PC-9 (cell line): ENCODE measurements at regions not wholly inside any gene's neighbourhood (a gene's known extent, or its start where the extent isn't known, plus 50 kb on each side); places are given as distances from the start of the nearest gene placed in this dataset.

Experiments
- BruUV-seq: library from RNA; stranded (reverse); fragments of 400-500 nt; replicated peaks from 2 replicates; lab custom pipeline; 2021; lab: Mats Ljungman, UMichigan
- CTCF ChIA-PET: fragments of 300-600 bp; sonication (Branson Sonifier 250); formaldehyde crosslinking; loops from one replicate; lab custom pipeline; 2022; ENCODE audit warnings: antibody characterized with exemption; lab: Charles Lee
- POLR2A ChIA-PET: fragments of 300-600 bp; sonication (Branson Sonifier 250); formaldehyde crosslinking; loops from one replicate; lab custom pipeline; 2022; ENCODE audit warnings: antibody characterized with exemption; ENCODE audit not compliant: unreplicated experiment; lab: Charles Lee
- DNase-seq, 2 experiments: peaks; one replicate each; pipeline versions ENCODE4 v3.0.0 to v3.0.0-alpha.2; 2015 to 2022; ENCODE audit warnings: mixed read lengths in 1 of 2
- H2AFZ ChIP-seq: fragments of 200-600 bp; sonication (generic); 2 replicates; pipeline ENCODE4 v1.8.1; 2017; ENCODE audit warnings: antibody characterized with exemption
- H3F3A ChIP-seq: fragments of 200-600 bp; sonication (generic); 2 replicates; pipeline ENCODE4 v1.8.1; 2017; ENCODE audit warnings: antibody characterized with exemption, mild to moderate bottlenecking, low read depth; ENCODE audit not compliant: insufficient read depth
- H3K27ac ChIP-seq: fragments of 200-600 bp; sonication (generic); 2 replicates; pipeline ENCODE4 v1.6.1; 2016; ENCODE audit warnings: mixed run types
- H3K27me3 ChIP-seq: fragments of 200-600 bp; sonication (generic); 2 replicates; pipeline ENCODE4 v1.6.1; 2016; ENCODE audit warnings: low read depth, mixed run types; ENCODE audit not compliant: insufficient read depth
- H3K36me3 ChIP-seq: fragments of 200-600 bp; sonication (generic); 2 replicates; pipeline ENCODE4 v1.6.1; 2016; ENCODE audit warnings: low read depth, mixed run types
- H3K4me1 ChIP-seq: fragments of 200-600 bp; sonication (generic); replicated peaks from 2 replicates; pipeline ENCODE4 v1.6.1; 2016; ENCODE audit warnings: mixed run types; ENCODE audit not compliant: insufficient read depth
- H3K4me2 ChIP-seq: fragments of 200-600 bp; sonication (generic); 2 replicates; pipeline ENCODE4 v1.6.1; 2017; ENCODE audit warnings: mixed run types
- H3K4me3 ChIP-seq: fragments of 200-600 bp; sonication (generic); 2 replicates; pipeline ENCODE4 v1.6.1; 2016; ENCODE audit warnings: mixed run types
- H3K79me2 ChIP-seq: fragments of 200-600 bp; sonication (generic); 2 replicates; pipeline ENCODE4 v1.6.1; 2017; ENCODE audit warnings: low read depth, mixed run types
- H3K9me2 ChIP-seq: fragments of 200-600 bp; sonication (generic); 2 replicates; pipeline ENCODE4 v1.8.1; 2017; ENCODE audit warnings: mild to moderate bottlenecking; ENCODE audit not compliant: insufficient read depth
- H3K9me3 ChIP-seq: fragments of 200-600 bp; sonication (generic); 2 replicates; pipeline ENCODE4 v1.8.1; 2016; ENCODE audit warnings: low read depth; ENCODE audit not compliant: insufficient read depth
- H4K20me1 ChIP-seq: fragments of 200-600 bp; sonication (generic); 2 replicates; pipeline ENCODE4 v1.8.1; 2017; ENCODE audit not compliant: insufficient read depth
- EZH2 ChIP-seq: fragments of 200-600 bp; sonication (generic); IDR thresholded peaks from 2 replicates; pipeline ENCODE4 v1.8.0; 2017; ENCODE audit warnings: antibody characterized with exemption, low read depth
- intact Hi-C: fragments of 100-400 bp; cut with micrococcal nuclease; formaldehyde crosslinking; loops from one replicate; pipeline ENCODE4 v1.10.0; 2022; ENCODE audit not compliant: unreplicated experiment
- TF ChIP-seq, protein P1 (sequence below): fragments of 200-600 bp; sonication (generic); conservative IDR thresholded peaks from 2 replicates; pipeline ENCODE4 v1.6.1; 2017; ENCODE audit warnings: mixed run types, antibody characterized with exemption, mild to moderate bottlenecking, moderate library complexity

DNA sequence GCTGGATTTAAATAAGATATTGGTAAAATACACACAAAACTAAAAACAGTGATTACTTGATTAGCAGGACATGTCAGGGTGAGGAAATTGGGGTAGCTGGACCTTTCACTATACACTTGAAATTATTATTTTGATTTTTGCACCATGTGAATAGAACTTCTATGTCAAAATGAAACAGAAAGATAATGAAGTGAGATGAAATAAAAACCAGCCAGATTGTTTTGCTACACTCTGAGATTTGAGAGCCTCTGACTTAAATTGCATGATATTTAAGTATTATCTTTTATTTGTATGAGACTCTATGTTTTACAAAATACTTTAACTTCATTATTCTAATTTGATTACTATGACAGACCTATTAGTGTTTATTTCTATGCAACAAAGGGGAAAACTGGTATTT is 819.6 kb upstream of the ATXN8OS start:
- TF ChIP-seq EZH2 = no peak
- TF ChIP-seq, protein P1, sequence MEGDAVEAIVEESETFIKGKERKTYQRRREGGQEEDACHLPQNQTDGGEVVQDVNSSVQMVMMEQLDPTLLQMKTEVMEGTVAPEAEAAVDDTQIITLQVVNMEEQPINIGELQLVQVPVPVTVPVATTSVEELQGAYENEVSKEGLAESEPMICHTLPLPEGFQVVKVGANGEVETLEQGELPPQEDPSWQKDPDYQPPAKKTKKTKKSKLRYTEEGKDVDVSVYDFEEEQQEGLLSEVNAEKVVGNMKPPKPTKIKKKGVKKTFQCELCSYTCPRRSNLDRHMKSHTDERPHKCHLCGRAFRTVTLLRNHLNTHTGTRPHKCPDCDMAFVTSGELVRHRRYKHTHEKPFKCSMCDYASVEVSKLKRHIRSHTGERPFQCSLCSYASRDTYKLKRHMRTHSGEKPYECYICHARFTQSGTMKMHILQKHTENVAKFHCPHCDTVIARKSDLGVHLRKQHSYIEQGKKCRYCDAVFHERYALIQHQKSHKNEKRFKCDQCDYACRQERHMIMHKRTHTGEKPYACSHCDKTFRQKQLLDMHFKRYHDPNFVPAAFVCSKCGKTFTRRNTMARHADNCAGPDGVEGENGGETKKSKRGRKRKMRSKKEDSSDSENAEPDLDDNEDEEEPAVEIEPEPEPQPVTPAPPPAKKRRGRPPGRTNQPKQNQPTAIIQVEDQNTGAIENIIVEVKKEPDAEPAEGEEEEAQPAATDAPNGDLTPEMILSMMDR = no peak
- Histone ChIP-seq H3K9me3 (no peaks in the 10 kb centered on the region), H3K4me2 (no peak overlapping the region), H2AFZ (no peak overlapping the region), H3K79me2 (no peaks in the 10 kb centered on the region), H3K36me3 (no peaks in the 10 kb centered on the region), H3K4me1 (no peaks in the 10 kb centered on the region), H4K20me1 (no peaks in the 10 kb centered on the region), H3K9me2 (no peaks in the 10 kb centered on the region), H3K27ac (no peak overlapping the region), H3F3A (no peaks in the 10 kb centered on the region), H3K27me3 (no peaks in the 10 kb centered on the region), H3K4me3 (no peak overlapping the region)
- POLR2A ChIA-PET = no interaction called here
- no peak for DNase-seq
- no TSS peak for BruUV-seq
- intact Hi-C loops = no loop called here
- CTCF ChIA-PET = no interaction called here

DNA sequence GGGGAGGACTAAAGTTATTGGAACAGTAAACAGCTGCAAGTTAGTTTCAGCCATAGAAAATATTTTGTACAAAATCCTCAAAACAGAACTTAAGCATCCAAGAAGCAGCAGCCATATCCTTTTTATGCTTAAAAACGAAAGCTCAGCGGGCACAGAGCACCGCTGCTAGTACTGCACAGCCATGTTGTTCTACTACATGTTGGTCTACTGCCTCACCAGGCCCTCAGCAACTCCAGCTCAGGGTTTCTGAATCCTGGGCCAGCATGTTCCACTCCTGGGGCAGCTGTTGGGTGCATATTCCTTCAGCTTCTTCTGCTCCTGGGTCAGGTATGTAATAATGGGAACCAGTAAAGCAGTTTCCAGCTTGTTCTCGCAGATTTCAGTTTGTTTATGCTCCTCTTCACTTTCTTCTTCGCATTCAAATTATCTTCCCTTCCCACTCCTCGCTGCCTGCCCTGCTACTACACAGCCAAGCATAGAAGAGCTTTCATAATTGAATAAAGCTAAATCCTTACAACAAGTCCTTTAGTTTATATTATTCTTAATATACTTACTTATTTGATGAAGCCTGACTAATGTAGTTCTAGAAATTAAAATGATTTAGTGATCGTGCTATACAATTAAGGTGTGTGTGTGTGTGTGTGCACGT is 820.5 kb upstream of the ATXN8OS start:
- H3F3A ChIP-seq = no peaks in the 10 kb centered on the region
- H3K4me2 ChIP-seq = no peak overlapping the region
- H3K9me3 ChIP-seq = no peaks in the 10 kb centered on the region
- no TSS peak for BruUV-seq
- no peaks in the 10 kb centered on the region for H3K79me2 ChIP-seq
- H3K4me1 ChIP-seq = no peaks in the 10 kb centered on the region
- DNase-seq = no peak
- CTCF ChIA-PET = no interaction called here
- no peaks in the 10 kb centered on the region for H3K36me3 ChIP-seq
- no peaks in the 10 kb centered on the region for H3K27me3 ChIP-seq
- H4K20me1 ChIP-seq = no peaks in the 10 kb centered on the region
- H3K4me3 ChIP-seq = no peak overlapping the region
- no peak overlapping the region for H3K27ac ChIP-seq
- no peak for TF ChIP-seq EZH2
- H2AFZ ChIP-seq = peak overlapping the region; percentile 27; the same call in 1 of the 2 replicates
- POLR2A ChIA-PET = no interaction called here
- intact Hi-C loops = no loop called here
- no peaks in the 10 kb centered on the region for H3K9me2 ChIP-seq

DNA sequence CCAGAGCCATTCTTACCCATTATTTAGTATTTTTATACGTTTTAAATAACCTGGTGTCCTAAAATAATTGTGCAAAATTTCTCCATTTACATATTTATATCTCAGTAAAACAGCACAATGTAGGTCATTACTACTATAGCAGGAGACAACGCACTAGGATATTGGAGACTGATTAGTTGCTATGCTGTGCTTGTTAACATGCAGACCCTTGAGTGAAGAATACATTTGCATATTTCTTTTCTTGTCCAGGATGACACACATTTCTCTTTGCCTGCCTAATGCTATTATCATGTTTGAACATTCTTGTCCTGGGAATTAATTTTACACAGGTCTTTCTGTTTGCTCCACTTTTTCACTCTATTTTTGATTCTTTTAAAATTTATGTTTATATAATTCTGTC is 823.8 kb upstream of the ATXN8OS start:
- TF ChIP-seq EZH2 = no peak
- intact Hi-C loops = no loop called here

DNA sequence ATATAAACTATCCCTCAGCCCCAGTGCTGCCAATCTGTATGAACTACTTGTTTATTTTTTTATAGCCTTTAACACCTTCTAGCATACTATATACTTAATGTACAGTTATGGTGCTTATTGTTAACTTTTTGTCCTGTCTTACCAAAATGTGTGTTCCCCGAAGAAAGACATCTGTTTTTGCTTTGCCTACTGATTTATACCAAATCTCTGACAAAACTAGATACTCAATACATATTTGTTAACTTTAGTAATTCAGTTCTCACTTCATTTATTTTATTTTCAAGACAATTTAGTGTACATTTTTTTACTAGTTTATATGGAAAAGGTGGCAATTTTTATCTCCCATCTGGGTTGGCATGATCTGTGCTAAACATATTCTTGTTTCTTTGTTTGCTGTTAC is 824.3 kb upstream of the ATXN8OS start:
- Histone ChIP-seq H3K27me3 (no peaks in the 10 kb centered on the region), H3K36me3 (no peaks in the 10 kb centered on the region), H3K9me3 (no peaks in the 10 kb centered on the region), H4K20me1 (no peaks in the 10 kb centered on the region), H3K4me1 (no peaks in the 10 kb centered on the region), H3K9me2 (no peaks in the 10 kb centered on the region), H3K27ac (no peak overlapping the region), H3K79me2 (no peaks in the 10 kb centered on the region), H3F3A (no peaks in the 10 kb centered on the region), H3K4me3 (no peak overlapping the region), H2AFZ (no peak overlapping the region), H3K4me2 (no peak overlapping the region)
- TF ChIP-seq EZH2 = no peak
- TF ChIP-seq, protein P1 = no peak
- intact Hi-C loops = no loop called here
- ChIA-PET CTCF (no interaction called here), POLR2A (no interaction called here)
- DNase-seq = no peak
- no TSS peak for BruUV-seq

More for the DNA sequence above, 823.8 kb upstream of the ATXN8OS start:
- Histone ChIP-seq H4K20me1 (no peaks in the 10 kb centered on the region), H2AFZ (no peak overlapping the region), H3K36me3 (no peaks in the 10 kb centered on the region), H3K4me3 (no peak overlapping the region), H3K9me2 (no peaks in the 10 kb centered on the region), H3K9me3 (no peaks in the 10 kb centered on the region), H3K27ac (no peak overlapping the region), H3K4me1 (no peaks in the 10 kb centered on the region), H3K79me2 (no peaks in the 10 kb centered on the region), H3K4me2 (no peak overlapping the region), H3F3A (no peaks in the 10 kb centered on the region), H3K27me3 (no peaks in the 10 kb centered on the region)
- CTCF ChIA-PET = no interaction called here
- no TSS peak for BruUV-seq
- POLR2A ChIA-PET = no interaction called here
- DNase-seq = no peak
